H1 (cell line): ENCODE measurements at regions not wholly inside any gene's neighbourhood (a gene's known extent, or its start where the extent isn't known, plus 50 kb on each side); places are given as distances from the start of the nearest gene placed in this dataset.

Experiments used
- CTCF ChIA-PET: fragments of 300-600 bp; sonication (Branson Sonifier 250); formaldehyde crosslinking; loops from one replicate; lab custom pipeline; 2021; ENCODE audit not compliant: partially characterized antibody; lab: Charles Lee
- POLR2A ChIA-PET: fragments of 300-600 bp; sonication (Branson Sonifier 250); formaldehyde crosslinking; loops from one replicate; lab custom pipeline; 2021; ENCODE audit warnings: inconsistent platforms; ENCODE audit not compliant: partially characterized antibody; lab: Charles Lee
- DNase-seq, 2 experiments: peaks; one replicate each; pipeline versions ENCODE4 v3.0.0 to v3.0.0-alpha.2; 2010 to 2022; ENCODE audit warnings: low spot score in 2 of 2, low read depth in 1 of 2, mixed read lengths in 1 of 2
- FAIRE-seq: peaks from 2 replicates; lab custom pipeline; 2011; peaks lifted over from hg19 to GRCh38; lab: Jason Lieb, UNC
- H2AFZ ChIP-seq: 2 replicates; pipeline ENCODE4 v1.8.1; 2012; ENCODE audit warnings: low read length, inconsistent platforms
- H2AK5ac ChIP-seq: 2 replicates; pipeline ENCODE4 v1.6.1; 2013; ENCODE audit warnings: low read depth, low read length
- H2BK120ac ChIP-seq: replicated peaks from 2 replicates; pipeline ENCODE3; 2013; ENCODE audit warnings: low read depth, low read length, inconsistent platforms
- H2BK12ac ChIP-seq: 2 replicates; pipeline ENCODE4 v1.6.1; 2013; ENCODE audit warnings: low read depth, low read length
- H2BK15ac ChIP-seq: 2 replicates; pipeline ENCODE4 v1.6.1; 2013; ENCODE audit warnings: low read length
- H2BK20ac ChIP-seq: 2 replicates; pipeline ENCODE4 v1.6.1; 2013; ENCODE audit warnings: low read length
- H2BK5ac ChIP-seq: 2 replicates; pipeline ENCODE4 v1.6.1; 2013; ENCODE audit warnings: low read depth, low read length
- H3K14ac ChIP-seq: 2 replicates; pipeline ENCODE4 v1.6.1; 2013; ENCODE audit warnings: inconsistent platforms; ENCODE audit not compliant: insufficient read length
- H3K18ac ChIP-seq: 2 replicates; pipeline ENCODE4 v1.6.1; 2013; ENCODE audit warnings: low read length; ENCODE audit errors: extremely low read depth
- H3K23ac ChIP-seq: 2 replicates; pipeline ENCODE4 v1.6.1; 2013; ENCODE audit warnings: inconsistent platforms; ENCODE audit not compliant: insufficient read length
- H3K23me2 ChIP-seq: 2 replicates; pipeline ENCODE4 v1.6.1; 2013; ENCODE audit warnings: low read depth, low read length
- H3K27ac ChIP-seq: 2 replicates; pipeline ENCODE4 v1.6.1; 2011; ENCODE audit warnings: low read depth, low read length, inconsistent platforms
- H3K27me3 ChIP-seq, 4 experiments: replicated peaks in 1 of 4; 1 replicate in 1 of 4; 2 replicates in 3 of 4; pipeline versions ENCODE4 v1.6.1 to v1.8.1; 2011 to 2013; ENCODE audit warnings: low read length in 3 of 4, mild to moderate bottlenecking in 3 of 4, inconsistent platforms in 2 of 4, mixed read lengths in 2 of 4, moderate library complexity in 1 of 4; ENCODE audit not compliant: control insufficient read depth in 3 of 4, insufficient read depth in 3 of 4; ENCODE audit errors: extremely low read depth in 1 of 4
- H3K36me3 ChIP-seq, 4 experiments: 2 replicates each; pipeline versions ENCODE4 v1.6.1 to v1.8.1; 2011 to 2013; ENCODE audit warnings: mild to moderate bottlenecking in 4 of 4, low read length in 3 of 4, moderate library complexity in 2 of 4, control low read depth in 1 of 4, inconsistent platforms in 1 of 4; ENCODE audit not compliant: insufficient read depth in 4 of 4, control insufficient read depth in 2 of 4
- H3K4ac ChIP-seq: replicated peaks from 2 replicates; pipeline ENCODE3; 2013; ENCODE audit warnings: low read length, low read depth, mixed read lengths, inconsistent platforms; ENCODE audit not compliant: insufficient read length
- H3K4me1 ChIP-seq, 4 experiments: replicated peaks in 1 of 4; 1 replicate in 1 of 4; 2 replicates in 3 of 4; pipeline versions ENCODE4 v1.6.1 to v1.8.1; 2011 to 2013; ENCODE audit warnings: low read length in 3 of 4, inconsistent platforms in 2 of 4, mixed read lengths in 1 of 4; ENCODE audit not compliant: insufficient read depth in 4 of 4, control insufficient read depth in 3 of 4
- H3K4me2 ChIP-seq, 2 experiments: 2 replicates each; pipeline versions ENCODE4 v1.6.1 to v1.8.1; 2011 to 2013; ENCODE audit warnings: low read depth in 2 of 2, low read length in 2 of 2, control low read depth in 1 of 2, inconsistent platforms in 1 of 2, mild to moderate bottlenecking in 1 of 2; ENCODE audit not compliant: insufficient read depth in 1 of 2
- H3K4me3 ChIP-seq, 4 experiments: fragments of 200-600, 300-600 bp in 1 of 4; sonication (generic), shearing (Covaris generic), sonication (Bioruptor Twin) in 1 of 4; 2 replicates each; pipeline versions ENCODE4 v1.5.1 to v1.8.1; 2011 to 2016; ENCODE audit warnings: low read length in 4 of 4, low read depth in 3 of 4, control low read depth in 2 of 4, inconsistent platforms in 2 of 4, mild to moderate bottlenecking in 2 of 4, mixed read lengths in 1 of 4, moderate library complexity in 1 of 4; ENCODE audit not compliant: insufficient read depth in 2 of 4; ENCODE audit errors: extremely low read depth in 1 of 4
- H3K56ac ChIP-seq: replicated peaks from 2 replicates; pipeline ENCODE3; 2013; ENCODE audit warnings: low read depth, mild to moderate bottlenecking, mixed read lengths, low read length, inconsistent platforms; ENCODE audit not compliant: insufficient read length
- H3K79me1 ChIP-seq: 2 replicates; pipeline ENCODE4 v1.6.1; 2013; ENCODE audit warnings: low read depth, low read length, control low read depth
- H3K79me2 ChIP-seq, 2 experiments: 2 replicates each; pipeline versions ENCODE4 v1.6.1 to v1.8.1; 2012 to 2013; ENCODE audit warnings: low read length in 2 of 2, mild to moderate bottlenecking in 2 of 2, inconsistent platforms in 1 of 2; ENCODE audit not compliant: insufficient read depth in 2 of 2, control insufficient read depth in 1 of 2
- H3K9ac ChIP-seq, 4 experiments: replicated peaks in 1 of 4; 1 replicate in 1 of 4; 2 replicates in 3 of 4; pipeline versions ENCODE4 v1.6.1 to v1.8.1; 2011 to 2013; ENCODE audit warnings: low read depth in 3 of 4, low read length in 3 of 4, control low read depth in 2 of 4, mild to moderate bottlenecking in 2 of 4, moderate library complexity in 2 of 4, inconsistent platforms in 1 of 4; ENCODE audit errors: extremely low read depth in 1 of 4
- H3K9me3 ChIP-seq, 2 experiments: 2 replicates each; pipeline versions ENCODE4 v1.6.1 to v1.8.1; 2012 to 2013; ENCODE audit warnings: mild to moderate bottlenecking in 2 of 2, moderate library complexity in 2 of 2, control low read depth in 1 of 2, inconsistent platforms in 1 of 2, low read depth in 1 of 2, low read length in 1 of 2, mixed read lengths in 1 of 2; ENCODE audit not compliant: insufficient read depth in 2 of 2
- H4K20me1 ChIP-seq, 2 experiments: replicated peaks in 1 of 2; 2 replicates each; pipeline versions ENCODE3 to v1.8.1; 2011 to 2013; ENCODE audit warnings: inconsistent platforms in 2 of 2, low read length in 2 of 2, mild to moderate bottlenecking in 1 of 2; ENCODE audit not compliant: insufficient read depth in 2 of 2, control insufficient read depth in 1 of 2
- H4K5ac ChIP-seq: 2 replicates; pipeline ENCODE4 v1.6.1; 2013; ENCODE audit warnings: low read length, low read depth, mixed read lengths, inconsistent platforms; ENCODE audit not compliant: insufficient read length
- H4K8ac ChIP-seq: 2 replicates; pipeline ENCODE4 v1.8.0; 2013; ENCODE audit warnings: mild to moderate bottlenecking, moderate library complexity, low read length, inconsistent platforms; ENCODE audit not compliant: insufficient read depth; ENCODE audit errors: extremely low read depth
- H4K91ac ChIP-seq: replicated peaks from 2 replicates; pipeline ENCODE3; 2013; ENCODE audit warnings: low read length, mixed read lengths, inconsistent platforms; ENCODE audit not compliant: insufficient read length
- EGR1 ChIP-seq: IDR thresholded peaks from 2 replicates; pipeline ENCODE4 v1.6.1; 2011; ENCODE audit warnings: low read depth, low read length, borderline replicate concordance
- JUND ChIP-seq: IDR thresholded peaks from 2 replicates; pipeline ENCODE4 v1.6.1; 2011; ENCODE audit warnings: mild to moderate bottlenecking, improper control_type of control experiment, low read length
- KDM4A ChIP-seq: IDR thresholded peaks from one replicate; pipeline ENCODE4 v1.7.1; 2012; ENCODE audit warnings: low read depth, mild to moderate bottlenecking, moderate library complexity, low read length, inconsistent platforms; ENCODE audit not compliant: severe bottlenecking
- WGBS, 2 experiments: shearing (Covaris generic) in 1 of 2; methylation state at CpG; one replicate each; pipeline versions ENCODE4 v1.1.6 to v1.1.7; 2013 to 2015; ENCODE audit warnings: low lambda C conversion rate in 2 of 2, mixed read lengths in 2 of 2, inconsistent platforms in 1 of 2, low coverage in 1 of 2, missing lambda C conversion rate in 1 of 2; ENCODE audit not compliant: insufficient replicate concordance in 2 of 2, insufficient coverage in 1 of 2, insufficient read length in 1 of 2; ENCODE audit errors: extremely low coverage in 1 of 2, missing lambda C conversion rate in 1 of 2; 5-methylcytosine and 5-hydroxymethylcytosine counted together
- TF ChIP-seq, protein P1 (sequence below), 3 experiments: IDR thresholded peaks; 1 replicate in 2 of 3; 2 replicates in 1 of 3; pipeline versions ENCODE4 v1.5.1 to v1.6.1; 2011; ENCODE audit warnings: low read length in 3 of 3, mild to moderate bottlenecking in 3 of 3, inconsistent platforms in 2 of 3, low read depth in 1 of 3, moderate library complexity in 1 of 3; ENCODE audit not compliant: insufficient read depth in 1 of 3; ENCODE audit errors: control extremely low read depth in 1 of 3

- TF ChIP-seq EGR1 (no peak), JUND (no peak), KDM4A (no peak)
- TF ChIP-seq, protein P1, sequence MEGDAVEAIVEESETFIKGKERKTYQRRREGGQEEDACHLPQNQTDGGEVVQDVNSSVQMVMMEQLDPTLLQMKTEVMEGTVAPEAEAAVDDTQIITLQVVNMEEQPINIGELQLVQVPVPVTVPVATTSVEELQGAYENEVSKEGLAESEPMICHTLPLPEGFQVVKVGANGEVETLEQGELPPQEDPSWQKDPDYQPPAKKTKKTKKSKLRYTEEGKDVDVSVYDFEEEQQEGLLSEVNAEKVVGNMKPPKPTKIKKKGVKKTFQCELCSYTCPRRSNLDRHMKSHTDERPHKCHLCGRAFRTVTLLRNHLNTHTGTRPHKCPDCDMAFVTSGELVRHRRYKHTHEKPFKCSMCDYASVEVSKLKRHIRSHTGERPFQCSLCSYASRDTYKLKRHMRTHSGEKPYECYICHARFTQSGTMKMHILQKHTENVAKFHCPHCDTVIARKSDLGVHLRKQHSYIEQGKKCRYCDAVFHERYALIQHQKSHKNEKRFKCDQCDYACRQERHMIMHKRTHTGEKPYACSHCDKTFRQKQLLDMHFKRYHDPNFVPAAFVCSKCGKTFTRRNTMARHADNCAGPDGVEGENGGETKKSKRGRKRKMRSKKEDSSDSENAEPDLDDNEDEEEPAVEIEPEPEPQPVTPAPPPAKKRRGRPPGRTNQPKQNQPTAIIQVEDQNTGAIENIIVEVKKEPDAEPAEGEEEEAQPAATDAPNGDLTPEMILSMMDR (IDR thresholded peaks at IDR 0.05; ENCODE audit: control extremely low read depth in 1 of 3, insufficient read depth in 1 of 3, low read depth in 1 of 3, low read length in 3 of 3): no peak
- TF ChIP-seq, all 59 proteins: peak for 0
- Histone ChIP-seq H4K91ac (no peak overlapping the region), H2BK15ac (no peak overlapping the region), H3K4me3 (no peak overlapping the region), H3K4me2 (no peak overlapping the region), H3K4me1 (peaks cover 0 to 3% (median 0%) of the 10 kb centered on the region in 4 experiments; a peak in 1 of 7 replicates), H2AFZ (no peak overlapping the region), H3K4ac (no peak overlapping the region), H2BK120ac (no peak overlapping the region), H3K56ac (no peak overlapping the region), H2BK20ac (no peak overlapping the region), H3K14ac (no peak overlapping the region), H3K23ac (no peak overlapping the region), H3K23me2 (no peaks in the 10 kb centered on the region), H2BK12ac (no peak overlapping the region), H3K27me3 (peaks cover 0 to 2% (median 0%) of the 10 kb centered on the region in 4 experiments; a peak in 1 of 7 replicates), H3K9ac (no peak overlapping the region), H3K79me1 (no peaks in the 10 kb centered on the region), H3K36me3 (no peaks in the 10 kb centered on the region), H4K8ac (no peak overlapping the region), H3K9me3 (peaks cover 0 to 3% of the 10 kb centered on the region in 2 experiments; a peak in 1 of 4 replicates), H4K20me1 (no peaks in the 10 kb centered on the region), H2AK5ac (no peak overlapping the region), H3K79me2 (no peaks in the 10 kb centered on the region), H4K5ac (no peak overlapping the region), H3K27ac (no peak overlapping the region), H3K18ac (no peak overlapping the region), H2BK5ac (no peak overlapping the region)
- FAIRE-seq (no peak), DNase-seq (no peak)
- ChIA-PET POLR2A (no interaction called here), CTCF (interaction anchor here (0.8 kb wide), 1 partner anchor 170 kb away, joined by 3 read pairs; no protein-coding TSS in a partner anchor)
- 89% methylated on average over 4 of the region's 4 CpGs; no CpG with 5 or more reads in 1 of the 2 experiments for WGBS, 2 experiments
Measured at GRCh38 chr5:67935908-67936566, 279.5 kb upstream of the PIK3R1 start.
